ENCODE measurements at regions not wholly inside any gene's neighbourhood (a gene's known extent, or its start where the extent isn't known, plus 50 kb on each side); places are given as distances from the start of the nearest gene placed in this dataset.
A peak's percentile ranks its signal among the peaks of the same experiment; 100 is the strongest.
"Not testable (repeated sequence)": the region's sequence is repeated elsewhere in the genome, so short reads cannot be mapped to it uniquely, and the experiment has no call there.

GRCh38 chr4:131743348-131743747, 1405.7 kb upstream of the PCDH10 start:
- DNase-seq (ENCODE audit: low read depth, low spot score) = not testable (repeated sequence)

GRCh38 chr4:131747203-131747602, 1401.9 kb upstream of the PCDH10 start:
- DNase-seq (ENCODE audit: low read depth, low spot score) = not testable (repeated sequence)

- DNase-seq (ENCODE audit: low read depth, low spot score) = not testable (repeated sequence)
Observed at GRCh38 chr4:131749224-131749623, 1399.9 kb upstream of the PCDH10 start.

GRCh38 chr4:131750006-131750405, 1399.1 kb upstream of the PCDH10 start:
- DNase-seq (ENCODE audit: low read depth, low spot score) = not testable (repeated sequence)

GRCh38 chr4:131750469-131750868, 1398.6 kb upstream of the PCDH10 start:
- DNase-seq (ENCODE audit: low read depth, low spot score) = not testable (repeated sequence)

- not testable (repeated sequence) for DNase-seq (ENCODE audit: low read depth, low spot score)
Observed at GRCh38 chr4:131762234-131762633, 1386.9 kb upstream of the PCDH10 start.

GRCh38 chr4:131764730-131765129, 1384.4 kb upstream of the PCDH10 start:
- DNase-seq (ENCODE audit: low read depth, low spot score) = no peak

GRCh38 chr4:131774382-131774781, 1374.7 kb upstream of the PCDH10 start:
- DNase-seq (ENCODE audit: low read depth, low spot score) = not testable (repeated sequence)

GRCh38 chr4:131810565-131810964, 1338.5 kb upstream of the PCDH10 start:
- peak; percentile 10 for DNase-seq (ENCODE audit: low read depth, low spot score)

All from ELF-1 (cell line).